ENCODE measurements at regions not wholly inside any gene's neighbourhood (a gene's known extent, or its start where the extent isn't known, plus 50 kb on each side); places are given as distances from the start of the nearest gene placed in this dataset.
A peak's percentile ranks its signal among the peaks of the same experiment; 100 is the strongest.

DNA sequence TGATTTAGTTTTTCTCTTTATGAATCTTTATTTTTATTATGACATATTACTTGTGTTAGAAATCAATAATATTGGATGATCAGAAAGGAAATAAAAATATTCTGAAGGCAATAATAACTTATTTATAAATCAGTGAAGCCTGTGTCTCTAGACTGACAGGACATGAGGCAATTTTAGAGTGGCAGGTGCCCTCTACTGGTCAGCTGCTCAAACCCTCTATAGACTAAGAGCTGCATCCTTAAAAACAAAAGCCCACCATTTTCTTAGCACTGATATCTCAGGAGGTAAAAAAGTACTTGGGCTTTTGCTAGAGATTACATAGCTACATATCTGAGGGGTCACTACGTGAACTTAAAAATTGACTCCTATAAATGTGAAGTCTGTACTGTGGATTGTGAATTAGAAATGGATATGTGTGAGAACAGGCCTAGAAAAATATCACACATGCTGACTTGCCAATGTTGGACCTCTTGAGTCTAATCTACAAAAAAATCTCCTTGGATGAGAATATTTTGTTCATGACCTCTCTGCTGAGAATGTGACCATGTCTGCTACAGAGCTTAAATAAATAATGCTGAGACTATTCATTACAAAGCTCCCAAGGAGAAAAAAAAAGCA, 597.9 kb upstream of the ADAMTS5 start:
- TF ChIP-seq, protein P1, sequence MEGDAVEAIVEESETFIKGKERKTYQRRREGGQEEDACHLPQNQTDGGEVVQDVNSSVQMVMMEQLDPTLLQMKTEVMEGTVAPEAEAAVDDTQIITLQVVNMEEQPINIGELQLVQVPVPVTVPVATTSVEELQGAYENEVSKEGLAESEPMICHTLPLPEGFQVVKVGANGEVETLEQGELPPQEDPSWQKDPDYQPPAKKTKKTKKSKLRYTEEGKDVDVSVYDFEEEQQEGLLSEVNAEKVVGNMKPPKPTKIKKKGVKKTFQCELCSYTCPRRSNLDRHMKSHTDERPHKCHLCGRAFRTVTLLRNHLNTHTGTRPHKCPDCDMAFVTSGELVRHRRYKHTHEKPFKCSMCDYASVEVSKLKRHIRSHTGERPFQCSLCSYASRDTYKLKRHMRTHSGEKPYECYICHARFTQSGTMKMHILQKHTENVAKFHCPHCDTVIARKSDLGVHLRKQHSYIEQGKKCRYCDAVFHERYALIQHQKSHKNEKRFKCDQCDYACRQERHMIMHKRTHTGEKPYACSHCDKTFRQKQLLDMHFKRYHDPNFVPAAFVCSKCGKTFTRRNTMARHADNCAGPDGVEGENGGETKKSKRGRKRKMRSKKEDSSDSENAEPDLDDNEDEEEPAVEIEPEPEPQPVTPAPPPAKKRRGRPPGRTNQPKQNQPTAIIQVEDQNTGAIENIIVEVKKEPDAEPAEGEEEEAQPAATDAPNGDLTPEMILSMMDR (IDR thresholded peaks at IDR 0.05; ENCODE audit: insufficient read depth, low read length, poor library complexity, severe bottlenecking), result peak; percentile 41
- TF ChIP-seq EZH2phosphoT487 (conservative IDR thresholded peaks at IDR 0.05; ENCODE audit: low read length), result no peak
